Parathyroid adenoma (tissue), 2 donors: ENCODE measurements at regions not wholly inside any gene's neighbourhood (a gene's known extent, or its start where the extent isn't known, plus 50 kb on each side); places are given as distances from the start of the nearest gene placed in this dataset.

ENCODE experiments used
- H2AFZ ChIP-seq: fragments of 300-600 bp; sonication (generic); one replicate; pipeline ENCODE4 v1.7.0; 2017; ENCODE audit warnings: antibody characterized with exemption, mild to moderate bottlenecking
- H3K27ac ChIP-seq: fragments of 300-600 bp; sonication (generic); one replicate; pipeline ENCODE4 v1.7.0; 2017
- H3K27me3 ChIP-seq: fragments of 300-600 bp; sonication (generic); one replicate; pipeline ENCODE4 v1.7.0; 2017; ENCODE audit warnings: low read length; ENCODE audit not compliant: control insufficient read depth, insufficient read depth
- H3K36me3 ChIP-seq: fragments of 300-600 bp; sonication (generic); one replicate; pipeline ENCODE4 v1.7.0; 2017; ENCODE audit warnings: low read length; ENCODE audit not compliant: control insufficient read depth, insufficient read depth
- H3K4me1 ChIP-seq: fragments of 300-600 bp; sonication (generic); one replicate; pipeline ENCODE4 v1.7.0; 2017; ENCODE audit warnings: control low read depth
- H3K4me2 ChIP-seq: fragments of 300-600 bp; sonication (generic); one replicate; pipeline ENCODE4 v1.7.0; 2017; ENCODE audit warnings: low read length
- H3K4me3 ChIP-seq: fragments of 300-600 bp; sonication (generic); one replicate; pipeline ENCODE4 v1.7.0; 2017; ENCODE audit warnings: low read depth, low read length
- H3K79me2 ChIP-seq: fragments of 300-600 bp; sonication (generic); one replicate; pipeline ENCODE4 v1.7.0; 2017; ENCODE audit warnings: control low read depth
- H3K9ac ChIP-seq: fragments of 300-600 bp; sonication (generic); one replicate; pipeline ENCODE4 v1.7.0; 2017; ENCODE audit warnings: mild to moderate bottlenecking
- H3K9me3 ChIP-seq: fragments of 300-600 bp; sonication (generic); one replicate; pipeline ENCODE4 v1.7.0; 2017; ENCODE audit warnings: low read length; ENCODE audit not compliant: control insufficient read depth
- TF ChIP-seq, protein P1 (sequence below): fragments of 300-600 bp; sonication (generic); IDR thresholded peaks from one replicate; pipeline ENCODE4 v1.7.0; 2017; ENCODE audit warnings: antibody characterized with exemption, mild to moderate bottlenecking
- donor health status: primary hyperparathyroidism.

GRCh38 chr12:132406493-132407450, 77.4 kb upstream of the GALNT9 start:
- Histone ChIP-seq H3K4me3 (no peak overlapping the region), H3K4me2 (no peak overlapping the region), H3K27me3 (no peaks in the 10 kb centered on the region), H3K79me2 (no peaks in the 10 kb centered on the region), H3K9me3 (no peaks in the 10 kb centered on the region), H3K4me1 (no peaks in the 10 kb centered on the region), H3K36me3 (no peaks in the 10 kb centered on the region), H2AFZ (no peak overlapping the region), H3K27ac (no peak overlapping the region), H3K9ac (no peak overlapping the region)
- TF ChIP-seq, protein P1, sequence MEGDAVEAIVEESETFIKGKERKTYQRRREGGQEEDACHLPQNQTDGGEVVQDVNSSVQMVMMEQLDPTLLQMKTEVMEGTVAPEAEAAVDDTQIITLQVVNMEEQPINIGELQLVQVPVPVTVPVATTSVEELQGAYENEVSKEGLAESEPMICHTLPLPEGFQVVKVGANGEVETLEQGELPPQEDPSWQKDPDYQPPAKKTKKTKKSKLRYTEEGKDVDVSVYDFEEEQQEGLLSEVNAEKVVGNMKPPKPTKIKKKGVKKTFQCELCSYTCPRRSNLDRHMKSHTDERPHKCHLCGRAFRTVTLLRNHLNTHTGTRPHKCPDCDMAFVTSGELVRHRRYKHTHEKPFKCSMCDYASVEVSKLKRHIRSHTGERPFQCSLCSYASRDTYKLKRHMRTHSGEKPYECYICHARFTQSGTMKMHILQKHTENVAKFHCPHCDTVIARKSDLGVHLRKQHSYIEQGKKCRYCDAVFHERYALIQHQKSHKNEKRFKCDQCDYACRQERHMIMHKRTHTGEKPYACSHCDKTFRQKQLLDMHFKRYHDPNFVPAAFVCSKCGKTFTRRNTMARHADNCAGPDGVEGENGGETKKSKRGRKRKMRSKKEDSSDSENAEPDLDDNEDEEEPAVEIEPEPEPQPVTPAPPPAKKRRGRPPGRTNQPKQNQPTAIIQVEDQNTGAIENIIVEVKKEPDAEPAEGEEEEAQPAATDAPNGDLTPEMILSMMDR: no peak

DNA sequence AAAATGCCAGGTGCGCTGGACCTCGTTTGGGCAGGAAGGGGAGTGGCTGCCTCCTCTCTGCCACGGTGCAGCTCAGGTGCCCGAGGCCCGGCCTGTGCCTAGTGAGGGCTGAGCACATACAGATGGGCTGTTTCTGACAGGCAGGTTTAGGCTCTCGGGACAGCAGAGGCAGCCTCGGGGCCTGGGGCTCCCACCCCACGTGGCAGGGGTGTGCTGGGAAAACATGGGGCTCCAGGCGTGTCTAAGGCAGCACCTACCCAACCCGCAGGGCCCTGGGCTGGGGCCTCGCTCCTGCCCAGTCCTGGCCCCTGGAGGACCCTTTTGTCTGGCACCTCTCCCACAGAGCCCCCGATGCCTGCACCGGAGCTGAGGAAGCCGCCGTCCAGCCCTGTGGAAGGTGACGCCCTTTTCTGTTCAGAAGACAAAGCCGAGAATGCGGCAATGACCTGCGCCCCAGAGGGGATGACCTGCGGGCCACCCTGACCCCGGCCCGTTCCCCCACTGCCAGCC, 76.4 kb upstream of the GALNT9 start:
- H3K4me2 ChIP-seq: no peak overlapping the region
- no peak overlapping the region for H2AFZ ChIP-seq
- H3K79me2 ChIP-seq: no peaks in the 10 kb centered on the region
- H3K4me1 ChIP-seq: no peaks in the 10 kb centered on the region
- H3K27ac ChIP-seq: no peak overlapping the region
- no peak overlapping the region for H3K9ac ChIP-seq
- H3K27me3 ChIP-seq: no peaks in the 10 kb centered on the region
- H3K36me3 ChIP-seq: no peaks in the 10 kb centered on the region
- TF ChIP-seq, protein P1: no peak
- no peak overlapping the region for H3K4me3 ChIP-seq
- H3K9me3 ChIP-seq: no peaks in the 10 kb centered on the region

GRCh38 chr12:132404951-132405741, 75.8 kb upstream of the GALNT9 start:
- no peaks in the 10 kb centered on the region for H3K9me3 ChIP-seq
- TF ChIP-seq, protein P1: no peak
- H3K4me1 ChIP-seq: no peaks in the 10 kb centered on the region
- no peak overlapping the region for H3K27ac ChIP-seq
- no peaks in the 10 kb centered on the region for H3K79me2 ChIP-seq
- no peak overlapping the region for H2AFZ ChIP-seq
- no peaks in the 10 kb centered on the region for H3K27me3 ChIP-seq
- no peak overlapping the region for H3K4me2 ChIP-seq
- no peak overlapping the region for H3K4me3 ChIP-seq
- no peaks in the 10 kb centered on the region for H3K36me3 ChIP-seq
- H3K9ac ChIP-seq: no peak overlapping the region

DNA sequence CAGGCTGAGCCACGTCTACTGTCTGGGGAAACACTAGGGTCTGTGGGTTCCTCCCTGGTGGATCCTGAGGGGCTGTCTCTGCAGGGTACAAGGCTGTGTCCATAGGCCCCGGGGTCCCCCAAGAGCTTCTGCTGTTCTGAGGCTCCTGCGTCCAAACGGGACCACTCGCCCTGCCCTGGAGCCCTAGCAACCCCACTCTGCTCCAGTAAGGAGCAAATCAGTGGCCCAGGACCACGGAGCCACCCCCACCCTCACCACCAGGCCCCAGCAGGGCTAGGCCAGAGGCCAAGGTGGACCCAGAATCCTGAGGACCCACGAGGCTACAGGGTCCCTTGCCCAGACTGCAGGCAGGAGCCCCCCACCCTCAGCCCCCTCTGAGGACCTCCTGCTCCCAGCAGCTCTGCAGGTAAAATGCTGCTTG, 75.1 kb upstream of the GALNT9 start:
- Histone ChIP-seq H3K9me3 (no peaks in the 10 kb centered on the region), H2AFZ (no peak overlapping the region), H3K27ac (no peak overlapping the region), H3K4me2 (no peak overlapping the region), H3K4me1 (no peaks in the 10 kb centered on the region), H3K79me2 (no peaks in the 10 kb centered on the region), H3K27me3 (no peaks in the 10 kb centered on the region), H3K4me3 (no peak overlapping the region), H3K36me3 (no peaks in the 10 kb centered on the region), H3K9ac (no peak overlapping the region)
- TF ChIP-seq, protein P1: no peak
